Neural cell (in vitro differentiated cells): ENCODE measurements at regions not wholly inside any gene's neighbourhood (a gene's known extent, or its start where the extent isn't known, plus 50 kb on each side); places are given as distances from the start of the nearest gene placed in this dataset.

ENCODE experiments used
- H2AFZ ChIP-seq: fragments of 200-600, 300-800 bp; sonication (generic), shearing (Covaris generic); 2 replicates; pipeline ENCODE4 v1.6.0; 2014; ENCODE audit warnings: low read depth, mild to moderate bottlenecking, antibody characterized with exemption, low read length, moderate library complexity
- H3F3A ChIP-seq: fragments of 200-600 bp; shearing (Covaris generic); 2 replicates; pipeline ENCODE4 v1.6.1; 2016; ENCODE audit warnings: mild to moderate bottlenecking, moderate library complexity, mixed read lengths, antibody characterized with exemption, low read length; ENCODE audit not compliant: insufficient read depth, poor library complexity, severe bottlenecking
- H3K27ac ChIP-seq: fragments of 200-600, 300-800 bp; sonication (generic), shearing (Covaris generic); 2 replicates; pipeline ENCODE4 v1.5.1; 2014; ENCODE audit warnings: mild to moderate bottlenecking, low read length, moderate library complexity
- H3K27me3 ChIP-seq: fragments of 300-800, 200-600 bp; sonication (generic), shearing (Covaris generic); 2 replicates; pipeline ENCODE4 v1.6.0; 2014; ENCODE audit warnings: mild to moderate bottlenecking, low read depth, low read length, moderate library complexity; ENCODE audit not compliant: insufficient read depth
- H3K36me3 ChIP-seq: fragments of 300-800, 200-600 bp; sonication (generic), shearing (Covaris generic); 2 replicates; pipeline ENCODE4 v1.5.1; 2014; ENCODE audit warnings: mild to moderate bottlenecking, antibody characterized with exemption, low read length, moderate library complexity; ENCODE audit not compliant: insufficient read depth
- H3K4me2 ChIP-seq: fragments of 300-800, 200-600 bp; sonication (generic), shearing (Covaris generic); 2 replicates; pipeline ENCODE4 v1.6.0; 2014; ENCODE audit warnings: mild to moderate bottlenecking, low read length
- H3K4me3 ChIP-seq: fragments of 300-800, 200-600 bp; sonication (generic), shearing (Covaris generic); 2 replicates; pipeline ENCODE4 v1.5.1; 2014; ENCODE audit warnings: mild to moderate bottlenecking, low read length, moderate library complexity
- H3K79me2 ChIP-seq: fragments of 200-600 bp; shearing (Covaris generic); replicated peaks from 2 replicates; pipeline ENCODE4 v1.6.0; 2014; ENCODE audit warnings: mild to moderate bottlenecking, low read length, moderate library complexity; ENCODE audit not compliant: insufficient read depth
- H3K9ac ChIP-seq: fragments of 300-800, 200-600 bp; sonication (generic), shearing (Covaris generic); 2 replicates; pipeline ENCODE4 v1.6.1; 2016; ENCODE audit warnings: mild to moderate bottlenecking, low read length, mixed read lengths
- H3K9me2 ChIP-seq: fragments of 200-600 bp; shearing (Covaris generic); 2 replicates; pipeline ENCODE4 v1.6.1; 2016; ENCODE audit warnings: mild to moderate bottlenecking, low read length, mixed read lengths; ENCODE audit not compliant: insufficient read depth
- H3K9me3 ChIP-seq: fragments of 200-600, 300-800 bp; sonication (generic), shearing (Covaris generic); 2 replicates; pipeline ENCODE4 v1.6.1; 2016; ENCODE audit warnings: mild to moderate bottlenecking, mixed run types, low read length, moderate library complexity, mixed read lengths
- H4K20me1 ChIP-seq: fragments of 200-600 bp; shearing (Covaris generic); 2 replicates; pipeline ENCODE4 v1.6.1; 2016; ENCODE audit warnings: mild to moderate bottlenecking, mixed run types; ENCODE audit not compliant: insufficient read depth
- EP300 ChIP-seq: fragments of 450-650 bp; conservative IDR thresholded peaks from 2 replicates; pipeline ENCODE4 v1.6.1; 2014; ENCODE audit warnings: antibody characterized with exemption, mild to moderate bottlenecking, moderate library complexity; ENCODE audit not compliant: poor library complexity, severe bottlenecking
- EZH2 ChIP-seq: fragments of 200-600, 300-800 bp; shearing (Covaris generic), sonication (generic); IDR thresholded peaks from 2 replicates; pipeline ENCODE4 v1.6.1; 2014; ENCODE audit warnings: antibody characterized with exemption, low read length, borderline replicate concordance, mild to moderate bottlenecking; ENCODE audit not compliant: insufficient read depth, poor library complexity, severe bottlenecking
- MXI1 ChIP-seq: fragments of 450-650 bp; conservative IDR thresholded peaks from 2 replicates; pipeline ENCODE4 v1.6.1; 2014; ENCODE audit warnings: antibody characterized with exemption, mild to moderate bottlenecking; ENCODE audit not compliant: poor library complexity, severe bottlenecking
- POLR2AphosphoS5 ChIP-seq: IDR thresholded peaks from 2 replicates; pipeline ENCODE4 v1.6.1; 2012
- RAD21 ChIP-seq: fragments of 450-650 bp; conservative IDR thresholded peaks from 2 replicates; pipeline ENCODE4 v1.6.1; 2014; ENCODE audit warnings: antibody characterized with exemption, mild to moderate bottlenecking, moderate library complexity
- SMC3 ChIP-seq: fragments of 450-650 bp; conservative IDR thresholded peaks from 2 replicates; pipeline ENCODE4 v1.6.1; 2014; ENCODE audit warnings: antibody characterized with exemption, mild to moderate bottlenecking, moderate library complexity; ENCODE audit not compliant: poor library complexity
- TAF1 ChIP-seq: IDR thresholded peaks from 2 replicates; pipeline ENCODE4 v1.6.1; 2012; ENCODE audit warnings: low read depth
- TF ChIP-seq, protein P1 (sequence below): fragments of 450-650 bp; IDR thresholded peaks from 2 replicates; pipeline ENCODE4 v1.5.1; 2014; ENCODE audit warnings: antibody characterized with exemption, mild to moderate bottlenecking, moderate library complexity; ENCODE audit not compliant: poor library complexity, severe bottlenecking
- TF ChIP-seq, protein P2 (sequence below): IDR thresholded peaks from 2 replicates; pipeline ENCODE4 v1.6.1; 2012; ENCODE audit warnings: borderline replicate concordance

DNA sequence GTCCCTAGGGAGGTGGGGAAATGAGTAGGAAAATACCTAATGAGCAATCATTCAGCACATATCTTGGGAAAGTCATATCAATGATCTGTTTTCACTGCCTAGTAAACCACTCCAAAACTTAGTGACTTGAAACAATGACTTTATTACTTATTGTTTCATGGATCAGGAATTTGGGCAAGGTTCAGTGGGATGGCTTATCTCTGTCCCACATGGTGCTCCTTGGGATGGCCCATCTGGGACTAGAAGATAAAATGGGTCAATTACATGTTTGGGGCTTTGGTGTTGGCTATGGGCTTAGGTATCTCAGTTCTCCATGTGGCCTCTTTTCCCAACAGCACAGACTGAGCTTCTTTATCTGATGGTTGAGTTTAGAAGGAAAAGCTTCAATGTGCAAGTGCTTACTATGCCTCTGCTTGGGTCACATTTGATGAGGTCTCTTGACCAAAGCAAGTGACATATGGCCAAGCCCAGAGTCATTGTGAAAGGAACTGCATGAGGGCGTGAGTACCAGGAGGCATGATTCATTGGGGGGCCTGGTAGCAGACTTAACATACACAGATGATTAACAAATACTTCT, 218.1 kb upstream of the TNP1 start:
- Histone ChIP-seq H2AFZ (no peak overlapping the region), H3F3A (no peaks in the 10 kb centered on the region)

DNA sequence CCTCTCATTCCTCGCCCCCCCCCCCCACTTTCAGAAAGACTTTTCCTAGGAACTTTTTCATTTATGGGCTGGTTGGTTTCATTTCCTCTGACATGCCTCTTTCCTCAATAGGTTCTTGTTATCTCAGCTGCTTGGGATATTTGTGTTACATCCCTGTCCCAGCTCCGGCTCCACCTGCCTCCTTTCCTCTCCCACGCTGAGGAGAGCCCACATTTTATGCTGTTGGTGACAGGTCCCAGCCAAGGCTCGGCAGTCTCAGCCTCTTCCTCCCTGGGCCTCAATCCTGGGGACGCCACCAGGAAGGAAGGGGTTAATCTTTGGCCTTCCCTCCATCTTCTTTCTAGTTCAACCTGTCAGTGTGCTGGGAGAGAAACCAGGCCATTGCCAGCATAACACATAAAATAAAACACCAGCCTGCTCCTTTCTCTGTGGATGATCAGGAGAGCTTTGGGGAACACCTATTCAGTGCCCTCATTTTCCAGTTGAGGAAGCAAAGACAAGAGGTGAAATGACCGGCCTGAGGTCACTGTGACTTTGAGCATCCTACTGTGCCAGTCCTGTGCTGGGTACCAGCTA, 216.9 kb upstream of the TNP1 start:
- Histone ChIP-seq H3K79me2 (no peaks in the 10 kb centered on the region), H3K9ac (no peak overlapping the region), H3K9me2 (no peaks in the 10 kb centered on the region), H3K4me3 (no peak overlapping the region), H3K27me3 (no peaks in the 10 kb centered on the region), H2AFZ (no peak overlapping the region), H3K27ac (no peak overlapping the region), H3F3A (no peaks in the 10 kb centered on the region), H3K36me3 (no peaks in the 10 kb centered on the region), H3K4me2 (no peak overlapping the region), H3K9me3 (no peaks in the 10 kb centered on the region), H4K20me1 (no peaks in the 10 kb centered on the region)
- TF ChIP-seq EP300, result no peak
- TF ChIP-seq MXI1, result no peak
- TF ChIP-seq, protein P1, sequence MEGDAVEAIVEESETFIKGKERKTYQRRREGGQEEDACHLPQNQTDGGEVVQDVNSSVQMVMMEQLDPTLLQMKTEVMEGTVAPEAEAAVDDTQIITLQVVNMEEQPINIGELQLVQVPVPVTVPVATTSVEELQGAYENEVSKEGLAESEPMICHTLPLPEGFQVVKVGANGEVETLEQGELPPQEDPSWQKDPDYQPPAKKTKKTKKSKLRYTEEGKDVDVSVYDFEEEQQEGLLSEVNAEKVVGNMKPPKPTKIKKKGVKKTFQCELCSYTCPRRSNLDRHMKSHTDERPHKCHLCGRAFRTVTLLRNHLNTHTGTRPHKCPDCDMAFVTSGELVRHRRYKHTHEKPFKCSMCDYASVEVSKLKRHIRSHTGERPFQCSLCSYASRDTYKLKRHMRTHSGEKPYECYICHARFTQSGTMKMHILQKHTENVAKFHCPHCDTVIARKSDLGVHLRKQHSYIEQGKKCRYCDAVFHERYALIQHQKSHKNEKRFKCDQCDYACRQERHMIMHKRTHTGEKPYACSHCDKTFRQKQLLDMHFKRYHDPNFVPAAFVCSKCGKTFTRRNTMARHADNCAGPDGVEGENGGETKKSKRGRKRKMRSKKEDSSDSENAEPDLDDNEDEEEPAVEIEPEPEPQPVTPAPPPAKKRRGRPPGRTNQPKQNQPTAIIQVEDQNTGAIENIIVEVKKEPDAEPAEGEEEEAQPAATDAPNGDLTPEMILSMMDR, result no peak
- no peak for TF ChIP-seq RAD21
- no peak for TF ChIP-seq SMC3
- TF ChIP-seq POLR2AphosphoS5, result no peak
- no peak for TF ChIP-seq TAF1
- TF ChIP-seq, protein P2, sequence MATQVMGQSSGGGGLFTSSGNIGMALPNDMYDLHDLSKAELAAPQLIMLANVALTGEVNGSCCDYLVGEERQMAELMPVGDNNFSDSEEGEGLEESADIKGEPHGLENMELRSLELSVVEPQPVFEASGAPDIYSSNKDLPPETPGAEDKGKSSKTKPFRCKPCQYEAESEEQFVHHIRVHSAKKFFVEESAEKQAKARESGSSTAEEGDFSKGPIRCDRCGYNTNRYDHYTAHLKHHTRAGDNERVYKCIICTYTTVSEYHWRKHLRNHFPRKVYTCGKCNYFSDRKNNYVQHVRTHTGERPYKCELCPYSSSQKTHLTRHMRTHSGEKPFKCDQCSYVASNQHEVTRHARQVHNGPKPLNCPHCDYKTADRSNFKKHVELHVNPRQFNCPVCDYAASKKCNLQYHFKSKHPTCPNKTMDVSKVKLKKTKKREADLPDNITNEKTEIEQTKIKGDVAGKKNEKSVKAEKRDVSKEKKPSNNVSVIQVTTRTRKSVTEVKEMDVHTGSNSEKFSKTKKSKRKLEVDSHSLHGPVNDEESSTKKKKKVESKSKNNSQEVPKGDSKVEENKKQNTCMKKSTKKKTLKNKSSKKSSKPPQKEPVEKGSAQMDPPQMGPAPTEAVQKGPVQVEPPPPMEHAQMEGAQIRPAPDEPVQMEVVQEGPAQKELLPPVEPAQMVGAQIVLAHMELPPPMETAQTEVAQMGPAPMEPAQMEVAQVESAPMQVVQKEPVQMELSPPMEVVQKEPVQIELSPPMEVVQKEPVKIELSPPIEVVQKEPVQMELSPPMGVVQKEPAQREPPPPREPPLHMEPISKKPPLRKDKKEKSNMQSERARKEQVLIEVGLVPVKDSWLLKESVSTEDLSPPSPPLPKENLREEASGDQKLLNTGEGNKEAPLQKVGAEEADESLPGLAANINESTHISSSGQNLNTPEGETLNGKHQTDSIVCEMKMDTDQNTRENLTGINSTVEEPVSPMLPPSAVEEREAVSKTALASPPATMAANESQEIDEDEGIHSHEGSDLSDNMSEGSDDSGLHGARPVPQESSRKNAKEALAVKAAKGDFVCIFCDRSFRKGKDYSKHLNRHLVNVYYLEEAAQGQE, result no peak
- no peak for TF ChIP-seq EZH2

More for the DNA sequence above, 218.1 kb upstream of the TNP1 start:
- Histone ChIP-seq H3K9me3 (no peaks in the 10 kb centered on the region), H3K9me2 (no peaks in the 10 kb centered on the region), H3K36me3 (no peaks in the 10 kb centered on the region), H3K9ac (no peak overlapping the region), H3K27ac (no peak overlapping the region), H3K4me3 (no peak overlapping the region), H3K79me2 (no peaks in the 10 kb centered on the region), H3K4me2 (no peak overlapping the region), H4K20me1 (no peaks in the 10 kb centered on the region), H3K27me3 (no peaks in the 10 kb centered on the region)
- TF ChIP-seq POLR2AphosphoS5, result no peak
- TF ChIP-seq SMC3, result no peak
- TF ChIP-seq EP300, result no peak

DNA sequence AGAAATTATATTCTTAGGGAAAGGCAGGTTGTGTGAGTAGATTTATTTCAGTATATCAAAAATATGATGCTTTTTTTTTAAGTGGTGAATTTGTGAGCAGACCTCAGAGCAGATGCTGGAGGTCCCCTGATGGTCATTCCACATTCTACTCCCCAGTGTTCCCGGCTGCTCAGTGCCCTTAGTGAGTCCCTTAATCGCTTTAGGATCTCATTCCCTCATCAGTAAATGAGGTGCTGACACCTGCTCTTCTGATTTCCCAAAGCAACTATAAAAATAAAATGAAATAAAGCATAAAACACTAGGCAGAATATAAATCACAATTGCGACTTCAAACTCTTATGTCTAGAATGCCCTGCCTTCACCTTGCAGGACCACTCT, 216.2 kb upstream of the TNP1 start:
- TF ChIP-seq RAD21, result no peak
- no peak for TF ChIP-seq SMC3
- TF ChIP-seq POLR2AphosphoS5, result no peak
- TF ChIP-seq, protein P2, result no peak
- no peak for TF ChIP-seq TAF1
- no peak for TF ChIP-seq MXI1
- no peak for TF ChIP-seq EZH2
- Histone ChIP-seq H3K4me3 (no peak overlapping the region), H3K9me3 (no peaks in the 10 kb centered on the region), H3K4me2 (no peak overlapping the region), H3K9ac (no peak overlapping the region), H3F3A (no peaks in the 10 kb centered on the region), H3K27ac (no peak overlapping the region), H3K36me3 (no peaks in the 10 kb centered on the region), H3K9me2 (no peaks in the 10 kb centered on the region), H3K27me3 (no peaks in the 10 kb centered on the region), H4K20me1 (no peaks in the 10 kb centered on the region), H3K79me2 (no peaks in the 10 kb centered on the region), H2AFZ (no peak overlapping the region)
